HG03457 (cell line): ENCODE measurements at regions not wholly inside any gene's neighbourhood (a gene's known extent, or its start where the extent isn't known, plus 50 kb on each side); places are given as distances from the start of the nearest gene placed in this dataset.

Experiments
- ATAC-seq: cut with Tn5 transposase; IDR thresholded peaks from one replicate; pipeline ENCODE4 v1.9.1; 2021; ENCODE audit warnings: moderate number of reproducible peaks; ENCODE audit not compliant: unreplicated experiment

- peak; percentile 92 for ATAC-seq
These were observed 409.4 kb upstream of the CTNND2 start for GRCh38 chr5:12313602-12314001.

DNA sequence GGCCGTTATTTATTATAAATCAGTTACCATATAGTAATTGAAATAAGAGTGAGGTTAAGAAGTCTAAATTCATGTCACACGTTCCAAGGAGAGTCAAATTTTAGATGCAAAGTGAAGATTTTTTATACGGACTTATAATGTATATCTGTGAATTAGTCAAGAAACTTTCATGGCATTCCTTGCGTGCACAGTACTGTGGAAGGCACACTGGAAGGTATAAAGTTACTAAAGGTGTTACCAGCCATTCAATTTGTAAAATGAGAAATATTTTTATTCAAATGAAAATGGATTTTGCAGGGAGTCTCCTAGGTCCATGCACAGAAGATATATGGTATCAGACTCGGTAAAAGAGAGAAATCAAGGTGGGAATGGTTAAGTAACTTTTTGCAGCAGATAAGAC lies 408.1 kb upstream of the CTNND2 start:
- ATAC-seq, result no peak

GRCh38 chr5:12294151-12294550 lies 389.9 kb upstream of the CTNND2 start:
- no peak for ATAC-seq

DNA sequence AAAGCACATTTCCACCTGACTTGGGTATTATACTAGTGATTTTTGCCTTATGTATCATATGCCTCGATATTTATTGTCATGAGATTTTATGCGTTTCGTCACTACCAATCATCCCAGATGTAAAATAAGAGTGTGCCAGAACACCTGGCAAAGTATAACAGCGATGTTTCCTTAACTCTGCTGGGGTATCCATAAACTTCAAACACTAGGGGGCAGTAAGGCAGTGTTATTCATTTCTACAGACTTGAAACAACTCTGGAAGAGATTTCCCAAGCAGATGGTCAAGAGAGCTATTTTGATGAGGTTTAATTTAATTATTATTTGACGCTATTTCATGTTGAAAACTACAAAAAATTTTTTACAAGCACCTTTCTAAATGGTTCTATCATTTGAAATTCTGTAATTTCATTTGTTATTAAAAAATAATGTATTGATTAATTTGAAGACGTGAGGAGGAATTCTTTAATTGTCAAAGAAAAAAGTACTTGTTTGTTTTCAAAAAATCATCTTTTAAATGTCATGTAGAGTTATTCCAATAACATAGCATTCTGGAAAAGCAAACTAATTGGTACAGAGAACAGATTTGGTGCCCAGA lies 388.5 kb upstream of the CTNND2 start:
- no peak for ATAC-seq

DNA sequence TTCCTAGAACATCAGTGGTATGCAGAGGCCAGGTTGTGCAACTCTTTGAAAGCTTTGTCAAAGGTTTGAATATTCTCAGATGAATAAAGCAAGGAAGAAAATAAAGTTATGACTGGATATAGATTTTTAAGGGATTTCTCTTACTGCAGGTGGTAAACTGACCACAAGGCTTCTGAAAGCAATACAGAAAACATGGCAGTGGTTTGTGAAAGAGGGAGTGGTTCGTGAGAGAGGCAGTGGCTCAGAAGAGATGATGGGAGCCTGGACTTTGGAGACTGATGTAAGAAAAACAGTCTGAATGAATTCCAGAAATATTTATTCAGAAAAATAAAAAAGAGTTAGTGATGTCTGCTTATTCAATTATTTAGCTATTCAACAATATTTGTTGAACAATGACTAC lies 380.4 kb upstream of the CTNND2 start:
- peak; percentile 48 for ATAC-seq

DNA sequence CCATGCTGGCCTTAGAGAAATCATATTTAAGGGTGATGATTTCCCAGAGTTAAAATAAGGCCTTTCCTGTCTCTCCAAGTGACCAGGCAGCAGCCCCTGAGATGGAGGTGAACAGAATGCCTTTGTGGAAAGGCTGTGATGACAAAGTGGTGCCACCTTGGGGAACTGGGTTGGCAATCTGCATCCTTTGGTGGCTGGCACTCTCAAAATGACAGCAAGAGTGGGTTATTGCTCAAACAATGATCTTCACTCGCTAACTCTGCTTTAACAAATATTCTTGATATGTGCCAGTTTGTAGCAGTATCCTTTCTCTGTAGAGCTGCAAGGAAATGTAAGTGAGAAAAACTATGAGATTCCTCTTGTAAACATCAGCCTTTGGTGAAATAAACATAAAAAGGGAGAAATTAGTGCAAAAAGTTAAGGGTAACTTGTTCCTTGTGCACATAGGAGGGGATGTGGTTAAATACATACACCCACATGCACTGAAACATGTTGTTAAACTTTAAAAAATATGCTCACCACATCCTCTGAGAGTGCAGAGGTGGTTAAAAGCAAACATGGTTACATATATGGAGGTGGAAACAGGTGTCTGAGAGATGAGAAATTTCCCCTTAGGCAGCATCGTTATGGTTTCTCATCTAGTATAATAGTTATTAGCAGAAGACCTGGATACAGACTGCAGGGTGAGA lies 373.4 kb upstream of the CTNND2 start:
- peak; percentile 98 for ATAC-seq

DNA sequence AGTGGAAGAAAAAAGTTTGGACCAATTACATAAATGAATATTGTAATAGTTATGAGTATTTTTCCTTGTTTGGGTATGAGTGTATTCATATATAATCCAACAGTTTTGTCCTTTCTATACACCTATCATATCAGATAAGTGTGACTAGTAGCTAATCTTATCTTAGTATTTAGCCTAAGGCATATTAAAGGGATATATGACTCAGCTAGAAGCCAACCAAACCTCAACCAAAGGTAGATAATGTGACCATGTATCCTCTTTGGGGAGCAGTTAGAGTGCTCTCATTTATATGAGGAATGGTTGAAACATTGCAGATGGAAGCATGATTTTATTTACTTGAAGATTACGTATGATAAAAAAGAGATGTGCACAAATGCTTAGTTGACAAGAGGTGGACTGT lies 370.0 kb upstream of the CTNND2 start:
- no peak for ATAC-seq

DNA sequence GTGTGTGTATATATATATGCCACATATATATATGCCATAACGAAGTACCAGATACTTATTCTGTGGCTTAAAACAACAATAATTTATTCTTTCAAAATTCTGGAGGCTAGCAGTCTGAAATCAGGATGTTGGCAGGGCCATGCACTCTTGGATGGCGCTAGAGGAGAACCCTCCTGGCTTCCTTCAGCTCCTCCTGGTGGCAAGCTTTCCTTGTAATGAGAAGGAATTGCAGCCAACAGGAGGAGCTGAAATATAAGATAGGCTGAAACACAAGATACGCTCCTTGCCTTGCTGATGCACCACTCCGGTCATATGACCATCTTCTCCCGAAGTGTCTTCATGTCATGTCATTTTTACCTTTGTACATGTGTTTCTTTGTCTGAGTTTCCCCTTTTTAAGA lies 368.1 kb upstream of the CTNND2 start:
- no peak for ATAC-seq

DNA sequence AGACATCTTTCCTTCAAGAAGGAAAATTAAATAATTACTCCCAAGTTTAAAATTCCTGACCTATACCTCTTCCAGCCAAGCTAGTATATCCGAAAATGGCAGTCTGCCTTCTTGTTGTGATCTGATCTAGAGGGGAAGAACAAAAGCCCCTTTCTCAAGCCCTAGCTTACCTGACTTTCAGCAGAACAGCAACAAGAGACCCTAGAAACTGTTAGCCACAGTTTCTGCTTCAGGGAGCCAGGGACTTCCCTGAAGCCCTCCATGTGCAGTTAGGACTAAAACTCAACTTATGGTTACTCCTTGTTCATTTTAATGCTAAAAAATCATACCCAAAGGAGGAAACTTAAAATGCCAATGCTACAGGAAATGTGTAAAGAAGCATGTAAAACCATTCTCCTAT lies 366.7 kb upstream of the CTNND2 start:
- ATAC-seq, result no peak

DNA sequence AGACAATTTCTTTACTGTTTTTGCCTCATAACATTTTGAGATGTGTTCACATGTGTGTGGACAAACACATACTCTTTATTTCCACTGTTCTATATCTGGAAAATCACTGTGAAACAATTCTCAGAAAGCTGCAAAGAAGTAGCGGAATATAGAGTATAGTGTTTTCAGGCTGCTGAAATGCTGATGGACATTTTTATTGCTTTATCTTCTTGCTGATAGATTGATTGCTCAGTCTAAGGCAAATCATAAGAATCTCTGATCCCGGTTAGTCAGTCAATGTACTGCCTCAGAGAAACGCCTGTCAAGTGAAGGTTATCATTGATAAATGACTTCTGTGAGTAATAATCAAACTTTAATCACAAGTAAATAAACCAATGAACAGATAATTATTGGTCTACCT lies 364.9 kb upstream of the CTNND2 start:
- ATAC-seq, result no peak

GRCh38 chr5:12258549-12258948 lies 354.3 kb upstream of the CTNND2 start:
- ATAC-seq, result no peak

DNA sequence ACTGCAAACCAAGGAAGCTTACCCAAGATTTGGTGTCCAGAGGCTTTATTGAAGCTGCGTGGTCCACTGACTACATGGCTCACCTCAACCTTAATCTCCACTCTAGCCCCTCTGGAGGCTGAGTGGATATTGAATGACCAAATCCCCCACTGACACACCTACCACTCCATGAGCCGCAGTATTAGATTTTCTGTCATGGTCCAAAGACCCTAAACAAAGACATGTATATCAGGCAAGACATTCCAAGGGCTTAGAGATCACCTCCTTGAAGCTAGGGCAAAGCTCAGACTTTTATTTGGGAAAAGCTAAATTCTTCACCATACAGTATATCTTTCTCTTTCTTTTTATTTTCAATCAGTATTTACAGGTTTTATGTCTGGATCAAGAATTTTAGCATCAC lies 346.2 kb upstream of the CTNND2 start:
- no peak for ATAC-seq

DNA sequence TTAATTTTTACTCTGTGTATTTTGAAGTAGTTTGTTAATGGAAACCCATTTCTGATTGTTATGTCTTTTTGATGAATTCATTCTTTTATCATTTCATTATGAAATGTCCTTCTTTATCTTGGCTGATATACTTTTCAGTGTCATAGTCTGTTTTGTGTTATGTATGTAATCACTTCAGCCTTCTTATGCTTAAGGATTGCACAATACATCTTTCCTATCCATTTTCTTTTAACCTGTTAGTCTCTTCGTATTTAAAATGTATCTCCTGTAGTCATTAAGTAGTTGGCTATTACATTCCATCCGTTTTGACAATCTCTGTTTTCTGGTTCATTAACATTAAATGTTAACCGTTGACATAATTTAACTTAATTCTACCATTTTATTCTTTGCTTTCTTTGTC lies 344.6 kb upstream of the CTNND2 start:
- ATAC-seq, result no peak

DNA sequence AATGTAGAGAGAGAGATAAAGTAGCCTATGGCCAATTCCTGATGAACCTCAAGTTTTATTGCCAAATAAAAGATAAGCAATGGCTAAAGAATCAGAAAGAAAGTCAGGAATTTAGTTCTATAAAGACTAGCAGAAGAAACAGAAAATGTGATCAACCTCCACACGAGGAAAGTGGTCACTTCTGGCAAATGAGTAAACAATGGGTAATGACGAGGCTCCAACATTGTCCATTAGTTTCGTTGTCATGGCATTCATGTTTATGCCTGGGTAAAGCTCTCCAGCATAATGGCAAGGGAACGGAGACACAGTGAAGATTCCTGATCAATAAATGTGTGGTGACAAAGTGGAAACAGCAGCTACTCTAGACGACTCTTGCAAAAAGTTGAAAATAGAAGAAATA lies 341.8 kb upstream of the CTNND2 start:
- ATAC-seq, result no peak

GRCh38 chr5:12245429-12245828 lies 341.2 kb upstream of the CTNND2 start:
- ATAC-seq, result no peak

DNA sequence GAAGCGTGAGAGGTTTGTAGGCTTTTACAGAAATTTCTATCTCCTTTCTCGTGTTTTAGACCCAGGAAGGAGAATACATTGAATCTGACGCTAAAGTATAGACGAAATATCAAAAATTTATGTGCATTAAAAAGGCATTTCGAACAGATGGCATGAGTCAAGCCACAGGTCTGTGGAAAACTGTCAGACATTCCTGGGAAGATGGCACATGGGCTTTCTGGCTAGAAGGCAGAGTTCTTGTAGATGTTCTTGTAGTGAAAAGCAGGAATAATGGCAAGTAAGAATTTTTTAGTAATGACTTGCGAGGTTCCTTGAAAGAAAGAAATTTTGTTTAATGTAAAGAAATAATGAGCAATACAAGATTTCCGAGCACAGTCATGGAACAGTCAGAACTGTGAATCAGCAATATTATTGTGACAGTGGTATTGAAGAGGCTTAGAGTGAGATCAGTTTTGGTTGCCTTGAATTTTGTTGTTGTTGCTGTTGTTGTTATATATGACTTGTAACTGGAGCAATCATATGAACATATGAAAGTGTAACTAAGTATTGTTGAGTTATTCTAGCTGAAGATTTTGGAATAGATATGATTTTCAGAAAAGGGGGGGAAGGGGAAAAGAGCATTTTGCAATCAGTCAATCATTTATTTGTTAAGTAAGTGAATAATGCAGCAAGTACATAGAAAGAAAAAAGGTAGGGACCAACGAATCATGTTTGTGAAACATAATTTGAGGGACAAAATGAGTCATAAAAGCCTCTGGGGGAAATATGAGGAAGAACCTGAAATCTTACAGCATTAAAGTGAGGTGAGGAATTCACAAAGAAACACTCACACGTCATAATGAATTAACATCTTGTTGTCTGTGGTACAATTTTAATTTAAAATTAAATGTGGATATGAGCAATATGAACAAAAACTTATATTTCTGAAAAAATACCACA lies 339.0 kb upstream of the CTNND2 start:
- no peak for ATAC-seq

DNA sequence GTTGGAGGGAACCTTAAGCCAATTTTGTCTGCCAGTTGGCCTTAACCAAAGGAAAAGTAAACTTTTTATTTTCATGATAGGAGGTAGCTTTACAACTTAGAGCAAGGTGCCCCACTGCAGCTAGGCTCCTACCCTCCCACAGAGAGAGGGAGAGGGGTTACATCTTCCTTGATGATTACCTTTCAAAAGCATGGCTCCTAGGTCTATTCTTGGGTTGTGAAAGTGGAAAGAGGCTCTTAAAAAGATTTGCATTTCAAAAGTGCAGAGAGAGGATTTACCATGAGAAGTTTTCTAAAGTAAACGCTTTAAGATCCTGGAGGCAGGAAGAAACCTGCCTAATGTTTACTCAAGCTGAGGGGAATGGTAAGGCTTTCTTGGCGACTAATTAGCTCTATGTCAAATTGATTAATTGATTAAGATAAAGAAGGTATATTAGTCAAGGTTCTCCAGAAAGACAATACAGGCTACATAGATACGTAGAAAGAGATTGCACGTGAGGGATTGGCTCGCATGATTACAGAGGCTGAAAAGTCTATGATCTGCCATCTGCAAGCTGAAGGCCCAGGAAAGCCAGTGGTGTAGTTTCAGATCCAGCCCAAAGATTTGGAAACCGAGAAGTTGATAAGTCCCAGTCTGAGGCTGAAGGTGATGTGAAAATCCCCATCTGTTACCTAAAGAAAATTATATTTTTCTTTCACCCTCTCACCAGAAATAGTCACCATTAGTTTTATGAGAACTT lies 333.8 kb upstream of the CTNND2 start:
- ATAC-seq, result no peak

DNA sequence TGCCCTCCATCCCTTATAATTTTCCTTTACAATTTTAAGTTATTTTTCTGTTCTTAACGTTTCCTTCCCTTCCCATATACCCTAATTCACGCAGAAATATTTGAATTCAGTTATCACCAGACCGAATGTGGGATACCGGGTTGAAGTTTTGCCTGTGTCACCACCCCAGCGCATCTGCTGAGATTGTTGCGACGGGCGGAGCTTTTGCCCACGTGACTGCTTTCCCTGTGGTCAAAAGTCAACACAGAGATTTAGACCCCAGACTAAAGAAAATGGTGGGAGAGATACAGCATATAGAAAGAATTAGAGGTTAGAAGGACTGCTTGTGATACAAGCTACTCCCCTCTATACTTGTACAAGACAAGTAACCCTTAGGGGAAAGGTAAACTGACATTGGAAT lies 326.4 kb upstream of the CTNND2 start:
- no peak for ATAC-seq

GRCh38 chr5:12217039-12217438 lies 312.8 kb upstream of the CTNND2 start:
- ATAC-seq, result no peak

GRCh38 chr5:12214267-12215015 lies 310.2 kb upstream of the CTNND2 start:
- ATAC-seq, result no peak
